Activated naive CD8-positive, alpha-beta T cell (primary cell): ENCODE measurements at regions not wholly inside any gene's neighbourhood (a gene's known extent, or its start where the extent isn't known, plus 50 kb on each side); places are given as distances from the start of the nearest gene placed in this dataset.

Source experiments
- H3K27ac Mint-ChIP-seq: one replicate; pipeline ENCODE4 v1.8.0; 2021; ENCODE audit warnings: mixed read lengths
- H3K27me3 Mint-ChIP-seq: one replicate; pipeline ENCODE4 v1.8.0; 2021; ENCODE audit warnings: mixed read lengths
- H3K36me3 Mint-ChIP-seq: one replicate; pipeline ENCODE4 v1.8.0; 2021; ENCODE audit warnings: mixed read lengths
- H3K4me1 Mint-ChIP-seq: one replicate; pipeline ENCODE4 v1.8.0; 2021; ENCODE audit warnings: low read depth, mixed read lengths
- H3K4me3 Mint-ChIP-seq: one replicate; pipeline ENCODE4 v1.8.0; 2021; ENCODE audit warnings: mild to moderate bottlenecking, mixed read lengths
- H3K9me3 Mint-ChIP-seq: one replicate; pipeline ENCODE4 v1.8.0; 2021; ENCODE audit warnings: low read depth, mixed read lengths

- Mint-ChIP-seq H3K36me3 (no peaks in the 10 kb centered on the region), H3K4me1 (no peaks in the 10 kb centered on the region), H3K4me3 (no peak overlapping the region), H3K27me3 (peaks cover 3% of the 10 kb centered on the region), H3K27ac (no peak overlapping the region), H3K9me3 (no peaks in the 10 kb centered on the region)
Observed at GRCh38 chr7:18393465-18394118, 102.0 kb upstream of the HDAC9 start.

- Mint-ChIP-seq H3K4me1 (no peaks in the 10 kb centered on the region), H3K27ac (no peak overlapping the region), H3K36me3 (no peaks in the 10 kb centered on the region), H3K4me3 (no peak overlapping the region), H3K27me3 (no peaks in the 10 kb centered on the region), H3K9me3 (no peaks in the 10 kb centered on the region)
Observed at GRCh38 chr7:18395868-18396267, 99.7 kb upstream of the HDAC9 start.

GRCh38 chr7:18396953-18397352 is 98.6 kb upstream of the HDAC9 start:
- no peaks in the 10 kb centered on the region for H3K9me3 Mint-ChIP-seq
- no peaks in the 10 kb centered on the region for H3K4me1 Mint-ChIP-seq
- no peaks in the 10 kb centered on the region for H3K27me3 Mint-ChIP-seq
- no peaks in the 10 kb centered on the region for H3K36me3 Mint-ChIP-seq
- no peak overlapping the region for H3K4me3 Mint-ChIP-seq
- no peak overlapping the region for H3K27ac Mint-ChIP-seq

GRCh38 chr7:18399436-18400235 is 95.9 kb upstream of the HDAC9 start:
- Mint-ChIP-seq H3K9me3 (no peaks in the 10 kb centered on the region), H3K4me1 (no peaks in the 10 kb centered on the region), H3K36me3 (no peaks in the 10 kb centered on the region), H3K27ac (no peak overlapping the region), H3K4me3 (no peak overlapping the region), H3K27me3 (no peaks in the 10 kb centered on the region)

GRCh38 chr7:18400275-18400674 is 95.3 kb upstream of the HDAC9 start:
- H3K4me3 Mint-ChIP-seq = no peak overlapping the region
- no peaks in the 10 kb centered on the region for H3K9me3 Mint-ChIP-seq
- H3K4me1 Mint-ChIP-seq = no peaks in the 10 kb centered on the region
- no peaks in the 10 kb centered on the region for H3K27me3 Mint-ChIP-seq
- H3K36me3 Mint-ChIP-seq = no peaks in the 10 kb centered on the region
- H3K27ac Mint-ChIP-seq = no peak overlapping the region

GRCh38 chr7:18400726-18401125 is 94.8 kb upstream of the HDAC9 start:
- H3K27me3 Mint-ChIP-seq = no peaks in the 10 kb centered on the region
- H3K4me1 Mint-ChIP-seq = no peaks in the 10 kb centered on the region
- H3K27ac Mint-ChIP-seq = no peak overlapping the region
- no peak overlapping the region for H3K4me3 Mint-ChIP-seq
- H3K9me3 Mint-ChIP-seq = no peaks in the 10 kb centered on the region
- no peaks in the 10 kb centered on the region for H3K36me3 Mint-ChIP-seq

GRCh38 chr7:18401757-18402156 is 93.8 kb upstream of the HDAC9 start:
- Mint-ChIP-seq H3K4me1 (no peaks in the 10 kb centered on the region), H3K4me3 (no peak overlapping the region), H3K27ac (no peak overlapping the region), H3K36me3 (no peaks in the 10 kb centered on the region), H3K27me3 (no peaks in the 10 kb centered on the region), H3K9me3 (no peaks in the 10 kb centered on the region)

GRCh38 chr7:18402488-18403183 is 92.9 kb upstream of the HDAC9 start:
- Mint-ChIP-seq H3K36me3 (no peaks in the 10 kb centered on the region), H3K9me3 (no peaks in the 10 kb centered on the region), H3K27ac (no peak overlapping the region), H3K27me3 (no peaks in the 10 kb centered on the region), H3K4me1 (no peaks in the 10 kb centered on the region), H3K4me3 (no peak overlapping the region)

GRCh38 chr7:18405726-18406125 is 89.8 kb upstream of the HDAC9 start:
- H3K27me3 Mint-ChIP-seq = no peaks in the 10 kb centered on the region
- no peaks in the 10 kb centered on the region for H3K4me1 Mint-ChIP-seq
- H3K4me3 Mint-ChIP-seq = no peak overlapping the region
- H3K9me3 Mint-ChIP-seq = no peaks in the 10 kb centered on the region
- H3K36me3 Mint-ChIP-seq = no peaks in the 10 kb centered on the region
- H3K27ac Mint-ChIP-seq = no peak overlapping the region

- Mint-ChIP-seq H3K27me3 (no peaks in the 10 kb centered on the region), H3K27ac (no peak overlapping the region), H3K36me3 (no peaks in the 10 kb centered on the region), H3K4me3 (no peak overlapping the region), H3K4me1 (no peaks in the 10 kb centered on the region), H3K9me3 (no peaks in the 10 kb centered on the region)
Observed at GRCh38 chr7:18407385-18407784, 88.2 kb upstream of the HDAC9 start.

- Mint-ChIP-seq H3K4me1 (no peaks in the 10 kb centered on the region), H3K27me3 (no peaks in the 10 kb centered on the region), H3K36me3 (no peaks in the 10 kb centered on the region), H3K9me3 (no peaks in the 10 kb centered on the region), H3K27ac (no peak overlapping the region), H3K4me3 (no peak overlapping the region)
Observed at GRCh38 chr7:18408461-18408860, 87.1 kb upstream of the HDAC9 start.

GRCh38 chr7:18408868-18409267 is 86.7 kb upstream of the HDAC9 start:
- Mint-ChIP-seq H3K9me3 (no peaks in the 10 kb centered on the region), H3K27ac (no peak overlapping the region), H3K4me3 (no peak overlapping the region), H3K27me3 (no peaks in the 10 kb centered on the region), H3K4me1 (no peaks in the 10 kb centered on the region), H3K36me3 (no peaks in the 10 kb centered on the region)

GRCh38 chr7:18413447-18413846 is 82.1 kb upstream of the HDAC9 start:
- Mint-ChIP-seq H3K4me3 (no peak overlapping the region), H3K27me3 (no peaks in the 10 kb centered on the region), H3K9me3 (no peaks in the 10 kb centered on the region), H3K4me1 (no peaks in the 10 kb centered on the region), H3K27ac (no peak overlapping the region), H3K36me3 (no peaks in the 10 kb centered on the region)

GRCh38 chr7:18414885-18415284 is 80.7 kb upstream of the HDAC9 start:
- Mint-ChIP-seq H3K9me3 (no peaks in the 10 kb centered on the region), H3K27ac (no peak overlapping the region), H3K36me3 (no peaks in the 10 kb centered on the region)

GRCh38 chr7:18416988-18417387 is 78.6 kb upstream of the HDAC9 start:
- H3K27me3 Mint-ChIP-seq = no peaks in the 10 kb centered on the region
- no peaks in the 10 kb centered on the region for H3K9me3 Mint-ChIP-seq
- no peak overlapping the region for H3K27ac Mint-ChIP-seq
- no peaks in the 10 kb centered on the region for H3K36me3 Mint-ChIP-seq
- no peak overlapping the region for H3K4me3 Mint-ChIP-seq
- no peaks in the 10 kb centered on the region for H3K4me1 Mint-ChIP-seq

More at GRCh38 chr7:18414885-18415284, 80.7 kb upstream of the HDAC9 start:
- Mint-ChIP-seq H3K4me3 (no peak overlapping the region), H3K27me3 (no peaks in the 10 kb centered on the region), H3K4me1 (no peaks in the 10 kb centered on the region)
